ENCODE measurements at regions not wholly inside any gene's neighbourhood (a gene's known extent, or its start where the extent isn't known, plus 50 kb on each side); places are given as distances from the start of the nearest gene placed in this dataset.
A peak's percentile ranks its signal among the peaks of the same experiment; 100 is the strongest.
"Not testable (repeated sequence)": the region's sequence is repeated elsewhere in the genome, so short reads cannot be mapped to it uniquely, and the experiment has no call there.

DNA sequence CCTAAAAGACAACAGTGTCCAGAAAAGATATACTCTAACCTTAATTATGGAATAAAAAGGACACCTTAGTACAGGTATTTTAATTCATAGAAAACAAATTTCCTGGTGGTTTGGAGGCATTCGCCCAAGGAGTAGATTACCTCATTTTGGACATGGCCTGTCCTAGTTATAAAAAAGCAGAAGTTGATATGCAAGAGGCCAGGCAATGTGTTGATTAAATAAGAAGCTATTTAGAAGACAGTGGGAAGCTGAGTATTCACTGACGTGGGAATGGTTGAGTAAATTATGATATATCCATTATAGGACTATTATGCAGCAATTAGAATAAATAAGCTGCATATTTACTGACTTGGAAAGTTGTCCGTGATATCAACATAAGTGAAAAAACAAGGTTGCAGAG lies 314.9 kb downstream of the ALDH8A1 start:
- DNase-seq (ENCODE audit: low read depth in 2 of 2), result no peak

DNA sequence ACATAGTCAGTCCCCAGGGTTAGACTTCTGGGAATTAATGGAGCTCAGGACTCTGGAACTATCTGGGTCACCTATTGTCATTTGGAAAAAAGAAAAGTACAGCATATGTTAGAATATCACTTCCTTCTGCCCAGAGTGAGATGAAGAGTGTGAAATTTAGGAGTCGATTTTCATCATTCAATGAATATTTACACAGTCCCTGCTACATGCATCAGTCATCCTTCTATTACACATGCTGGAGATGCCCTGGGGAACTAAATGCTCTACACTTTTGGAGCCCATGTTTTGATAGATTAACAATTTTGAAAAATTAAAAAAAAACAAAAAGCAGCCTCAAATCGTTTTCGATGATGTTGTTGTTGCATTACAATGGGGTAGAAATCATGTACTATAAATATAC lies 315.4 kb downstream of the ALDH8A1 start:
- DNase-seq (ENCODE audit: low read depth in 2 of 2), result no peak

- peak; percentile 15 to 44 for DNase-seq (ENCODE audit: low read depth in 2 of 2)
Observed at GRCh38 chr6:134632982-134633940, 315.3 kb upstream of the SGK1 start.

DNA sequence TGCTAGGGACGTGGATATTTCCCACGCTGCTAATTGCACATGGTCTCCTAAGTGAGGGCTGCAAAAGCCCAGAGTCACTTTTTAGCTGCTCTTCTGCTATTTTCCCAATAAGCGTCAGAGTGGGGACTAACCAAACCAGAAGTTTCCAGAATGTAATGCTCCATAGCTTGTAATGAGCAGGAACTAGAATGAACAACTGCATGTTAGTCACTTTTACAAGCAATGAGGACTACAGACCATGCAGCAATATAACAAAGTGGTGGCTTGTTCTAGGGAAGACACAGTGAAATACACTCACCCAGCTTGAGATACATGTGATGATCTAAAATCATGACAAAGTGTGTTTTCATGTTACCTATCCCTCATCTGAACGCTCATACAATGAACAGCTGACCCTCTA lies 314.1 kb upstream of the SGK1 start:
- DNase-seq (ENCODE audit: low read depth in 2 of 2), result no peak

DNA sequence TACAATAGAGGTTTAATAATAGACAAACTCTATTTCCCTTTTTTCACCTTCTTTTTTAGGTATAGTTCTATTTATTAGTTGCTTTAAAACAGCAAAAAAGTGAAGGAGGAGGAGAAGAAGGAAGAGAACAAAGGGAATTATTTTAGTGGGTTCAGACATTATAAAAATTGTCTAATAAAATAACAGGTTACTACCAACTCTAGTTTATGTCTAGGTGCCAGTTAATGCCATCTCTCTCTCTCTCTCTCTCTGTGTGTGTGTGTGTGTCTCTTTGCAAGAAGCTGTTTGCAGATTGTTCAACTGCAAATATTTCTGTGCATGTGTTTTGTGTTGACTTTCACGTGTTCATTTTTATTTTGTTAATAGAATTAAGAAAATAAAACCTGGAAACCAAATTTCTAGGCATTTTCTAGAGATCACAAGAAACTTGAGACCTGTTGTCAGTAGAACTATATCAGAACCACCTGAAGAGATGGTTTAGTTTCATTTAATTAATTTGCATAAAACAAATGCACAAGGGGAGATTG lies 313.5 kb upstream of the SGK1 start:
- DNase-seq (ENCODE audit: low read depth in 2 of 2), result no peak

- no peak for DNase-seq (ENCODE audit: low read depth in 2 of 2)
Observed at GRCh38 chr6:134630508-134631121, 312.7 kb upstream of the SGK1 start.

- no peak for DNase-seq (ENCODE audit: low read depth in 2 of 2)
Observed at GRCh38 chr6:134628154-134628553, 310.2 kb upstream of the SGK1 start.

DNA sequence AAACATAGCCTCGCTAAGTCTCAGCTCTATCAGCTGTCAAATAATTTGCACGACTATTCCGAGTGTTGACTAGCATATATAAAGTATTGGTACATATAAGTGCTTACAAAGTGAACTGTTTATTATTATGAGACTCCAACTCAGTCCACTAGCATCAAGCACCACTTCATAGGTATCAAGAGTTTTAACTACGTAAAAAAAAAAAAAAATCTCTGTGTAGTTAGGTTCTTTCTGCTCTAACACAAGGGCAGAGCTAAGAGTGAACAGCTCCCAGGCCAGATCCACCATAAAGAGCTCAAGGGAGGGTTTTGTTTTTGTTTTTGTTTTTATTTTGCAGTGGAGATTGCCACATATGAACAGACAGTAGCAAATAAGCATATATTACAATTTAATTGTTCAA lies 309.8 kb upstream of the SGK1 start:
- no peak for DNase-seq (ENCODE audit: low read depth in 2 of 2)

DNA sequence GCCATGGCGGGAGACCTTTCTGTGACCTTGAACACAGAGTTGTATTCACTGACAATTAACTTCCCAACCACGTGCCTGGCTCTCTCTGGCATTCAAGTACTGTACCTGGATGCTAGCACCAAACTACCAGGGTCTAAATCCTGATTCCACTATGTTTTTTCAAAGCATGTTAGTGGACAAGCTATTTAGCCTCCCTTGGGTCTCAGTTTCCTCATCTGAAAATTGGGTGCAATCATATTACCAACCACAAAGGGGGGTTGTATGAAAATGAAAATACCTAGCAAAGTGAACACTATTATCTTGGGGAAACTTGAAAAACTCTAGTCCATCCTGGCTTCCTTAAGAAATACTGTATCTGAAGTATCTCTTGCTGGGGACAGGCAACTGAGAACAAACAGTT lies 308.7 kb upstream of the SGK1 start:
- no peak for DNase-seq (ENCODE audit: low read depth in 2 of 2)

DNA sequence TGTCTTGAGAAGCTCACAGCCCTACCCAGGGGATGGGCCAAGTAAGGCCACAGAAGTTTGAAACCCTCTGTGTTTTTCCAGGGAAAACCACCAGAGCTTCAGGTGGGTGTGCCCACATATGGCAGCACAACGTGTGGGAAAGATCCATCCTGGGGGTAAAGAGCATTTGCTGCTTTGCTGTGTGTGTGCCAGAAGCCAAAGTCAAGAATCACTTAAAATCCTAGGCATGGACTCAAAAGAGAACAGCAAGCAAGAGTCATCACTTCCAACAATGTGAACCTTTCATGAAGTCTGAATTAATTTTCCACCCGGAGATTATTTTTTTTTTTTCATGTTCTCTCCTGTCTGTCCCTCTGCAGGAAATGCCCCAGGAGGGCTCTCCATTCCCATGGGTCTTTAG lies 308.2 kb upstream of the SGK1 start:
- no peak for DNase-seq (ENCODE audit: low read depth in 2 of 2)

GRCh38 chr6:134624781-134625180 lies 306.9 kb upstream of the SGK1 start:
- no peak for DNase-seq (ENCODE audit: low read depth in 2 of 2)

GRCh38 chr6:134623401-134623800 lies 305.5 kb upstream of the SGK1 start:
- DNase-seq (ENCODE audit: low read depth in 2 of 2), result no peak

DNA sequence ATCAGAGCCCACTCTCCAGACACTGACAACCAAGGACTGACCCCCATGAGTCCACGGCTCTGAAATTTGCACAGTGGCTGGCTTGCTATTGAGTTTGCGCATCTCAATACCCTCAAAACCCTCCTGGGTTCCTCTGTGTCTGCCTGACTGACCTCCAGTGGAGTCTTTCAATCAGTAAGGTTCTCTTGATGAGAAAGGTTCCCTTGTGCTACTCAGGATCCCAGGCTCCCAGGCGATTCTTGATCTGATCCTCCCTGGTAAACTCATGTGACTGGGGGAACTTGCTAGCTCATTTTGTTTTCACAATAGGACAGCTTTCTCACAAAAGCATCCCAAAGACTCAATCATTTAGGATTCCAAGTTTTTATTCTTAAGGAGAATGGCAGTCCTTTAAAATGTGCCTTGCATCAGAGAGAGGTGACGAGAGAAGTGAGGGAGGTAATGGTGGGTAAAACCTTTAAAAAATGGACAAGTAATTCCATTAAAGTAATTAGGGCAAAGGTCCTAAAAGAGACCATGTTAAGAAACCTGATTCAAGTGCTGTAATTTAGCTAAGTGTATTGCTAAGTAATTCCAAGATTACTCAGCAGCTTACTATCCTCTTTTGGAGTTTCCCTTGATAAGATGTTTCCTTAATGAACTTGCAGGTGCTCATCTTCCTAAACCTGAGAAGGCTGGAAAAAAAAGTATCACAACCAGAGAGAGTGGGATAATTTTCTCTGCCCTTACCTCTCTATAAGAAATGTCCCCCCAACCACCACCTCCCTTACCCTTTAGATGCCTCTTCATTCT lies 304.7 kb upstream of the SGK1 start:
- DNase-seq (ENCODE audit: low read depth in 2 of 2), result no peak

DNA sequence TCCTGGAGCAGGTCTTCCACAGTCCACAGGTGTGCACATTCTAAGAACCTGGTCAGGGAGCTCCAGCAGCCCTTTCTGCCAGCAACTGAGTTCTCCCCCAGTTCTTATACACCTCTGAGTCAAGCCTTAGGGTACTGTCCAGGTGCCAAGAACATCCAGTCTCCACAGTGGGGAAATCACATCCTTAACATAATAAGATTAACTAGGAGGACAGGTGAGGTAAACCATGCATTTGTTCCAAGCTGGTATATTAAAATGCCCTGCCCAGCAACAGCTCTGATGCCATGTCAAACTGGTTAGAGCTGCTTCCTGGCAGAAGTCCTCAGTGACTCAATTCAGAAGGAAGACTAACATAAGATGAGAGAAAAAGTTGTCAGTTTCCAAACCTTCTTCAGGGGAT lies 303.9 kb upstream of the SGK1 start:
- DNase-seq (ENCODE audit: low read depth in 2 of 2), result no peak

DNA sequence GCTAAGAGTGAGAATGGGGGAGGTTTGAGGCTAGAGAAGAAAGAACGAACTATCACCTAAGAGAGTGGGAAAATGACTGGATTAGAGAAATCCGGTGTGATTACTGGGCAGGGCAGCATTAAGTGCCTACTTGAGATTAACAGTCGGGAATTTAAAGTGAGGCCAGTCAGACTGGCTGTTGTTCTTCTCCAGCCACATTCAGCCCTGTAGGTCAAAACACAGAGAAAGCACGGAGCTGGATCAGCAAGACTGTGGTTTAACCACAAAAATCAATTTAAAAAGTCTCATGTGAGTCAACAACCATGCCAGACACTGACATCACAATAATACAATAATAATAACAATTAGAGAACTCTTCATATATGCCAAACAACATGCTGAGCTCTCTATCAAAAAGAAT lies 301.9 kb upstream of the SGK1 start:
- no peak for DNase-seq (ENCODE audit: low read depth in 2 of 2)

DNA sequence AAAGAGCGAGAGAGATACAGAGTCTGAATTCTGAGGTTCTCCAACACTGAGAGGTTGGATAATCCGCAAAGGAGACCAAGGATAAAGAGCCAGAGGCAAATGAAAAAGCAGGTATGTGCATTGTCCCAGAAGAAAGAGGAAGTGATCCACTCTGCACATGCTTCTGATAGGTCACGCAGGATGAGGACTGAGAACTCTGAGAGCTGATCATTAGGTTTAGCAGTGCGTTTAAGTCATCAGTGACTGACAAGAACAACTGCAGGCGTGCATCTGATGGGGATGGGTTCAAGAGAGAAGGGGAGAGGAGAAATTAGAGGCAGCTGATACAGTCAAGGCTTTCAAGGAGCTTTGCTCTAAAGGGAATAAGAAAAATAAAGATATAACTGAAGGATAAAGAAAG lies 301.2 kb upstream of the SGK1 start:
- no peak for DNase-seq (ENCODE audit: low read depth in 2 of 2)

- no peak for DNase-seq (ENCODE audit: low read depth in 2 of 2)
Observed at GRCh38 chr6:134614606-134615485, 296.9 kb upstream of the SGK1 start.

GRCh38 chr6:134612128-134612527 lies 294.2 kb upstream of the SGK1 start:
- not testable (repeated sequence) for DNase-seq (ENCODE audit: low read depth in 2 of 2)

GRCh38 chr6:134610411-134610810 lies 292.5 kb upstream of the SGK1 start:
- no peak for DNase-seq (ENCODE audit: low read depth in 2 of 2)

DNA sequence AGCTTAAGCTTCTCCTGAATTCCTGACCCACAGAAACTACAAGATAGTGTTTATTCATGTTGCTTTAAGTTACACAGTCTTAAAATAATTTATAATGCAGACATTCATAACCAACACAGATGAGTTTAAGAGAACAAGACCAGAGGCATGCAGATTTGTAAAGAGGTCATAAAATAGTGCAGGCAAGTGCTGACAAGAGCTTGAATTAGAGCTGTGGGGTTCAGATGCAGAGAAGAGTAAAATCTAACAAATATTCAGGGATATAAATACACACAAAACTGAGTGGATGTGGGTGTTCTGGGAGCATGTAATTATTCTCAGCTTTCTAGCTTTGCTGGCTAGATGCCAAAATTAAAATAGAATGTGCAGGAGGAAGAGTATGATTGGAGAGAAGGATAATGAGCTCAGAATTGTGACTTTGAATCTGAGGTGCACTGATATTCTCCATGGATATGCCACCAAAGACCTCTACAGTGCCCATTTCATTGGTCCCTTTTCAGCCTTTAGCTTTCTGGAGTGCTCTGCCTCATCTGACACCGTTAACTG lies 291.9 kb upstream of the SGK1 start:
- no peak for DNase-seq (ENCODE audit: low read depth in 2 of 2)

- no peak for DNase-seq (ENCODE audit: low read depth in 2 of 2)
Observed at GRCh38 chr6:134607411-134607810, 289.5 kb upstream of the SGK1 start.

Data from stimulated activated CD8-positive, alpha-beta memory T cell treated with anti-CD3 and anti-CD28 coated beads, Interleukin-15, amount 100 ng/mL, for 48 hours (primary cell).